Stimulated activated CD4-positive, alpha-beta T cell treated with anti-CD3 and anti-CD28 coated beads, TNF-alpha, amount 100 ng/mL, for 24 hours (primary cell): ENCODE measurements at regions not wholly inside any gene's neighbourhood (a gene's known extent, or its start where the extent isn't known, plus 50 kb on each side); places are given as distances from the start of the nearest gene placed in this dataset.
"Not testable (repeated sequence)": the region's sequence is repeated elsewhere in the genome, so short reads cannot be mapped to it uniquely, and the experiment has no call there.

Experiments used
- DNase-seq, 3 experiments: peaks; one replicate each; pipeline ENCODE4 v3.0.0-alpha.2; 2020; ENCODE audit warnings: low read depth in 3 of 3

DNA sequence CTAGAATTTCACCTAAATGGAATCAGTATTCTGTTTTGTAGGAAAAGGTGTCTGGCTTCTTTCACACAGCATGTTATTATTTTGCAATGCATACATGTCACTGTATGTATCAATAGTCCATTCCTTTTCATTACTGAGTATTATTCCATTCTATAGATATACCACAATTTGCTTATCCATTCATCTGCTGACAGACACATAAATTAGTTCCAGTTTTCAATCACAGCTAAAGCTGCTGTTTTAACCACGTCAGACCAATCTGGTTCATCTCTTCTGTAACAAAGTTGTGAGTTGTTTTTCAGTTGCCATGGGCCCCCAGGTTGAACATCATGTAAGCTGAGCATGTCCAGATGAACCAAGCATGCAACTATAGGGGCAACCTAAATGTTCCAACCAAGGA is 282.1 kb upstream of the MKLN1 start:
- DNase-seq: no peak

DNA sequence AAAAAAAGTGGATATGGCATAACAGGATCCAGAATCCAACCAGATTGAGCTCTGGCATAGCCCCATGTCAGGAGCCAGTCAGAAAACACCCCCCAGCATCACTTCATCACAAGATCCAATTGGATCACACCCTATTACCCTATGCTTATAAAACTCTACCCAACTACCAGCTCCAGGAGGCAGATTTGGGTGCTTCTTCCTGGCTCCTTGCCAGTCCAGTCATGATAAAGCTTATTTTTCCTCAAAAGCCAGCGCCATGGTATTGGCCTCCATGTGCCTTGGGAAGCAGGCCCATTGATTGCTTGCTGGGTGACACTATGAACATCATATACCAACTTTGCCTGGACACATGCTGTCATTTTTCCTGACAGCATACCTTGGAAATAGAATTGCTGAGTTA is 281.4 kb upstream of the MKLN1 start:
- DNase-seq: no peak

DNA sequence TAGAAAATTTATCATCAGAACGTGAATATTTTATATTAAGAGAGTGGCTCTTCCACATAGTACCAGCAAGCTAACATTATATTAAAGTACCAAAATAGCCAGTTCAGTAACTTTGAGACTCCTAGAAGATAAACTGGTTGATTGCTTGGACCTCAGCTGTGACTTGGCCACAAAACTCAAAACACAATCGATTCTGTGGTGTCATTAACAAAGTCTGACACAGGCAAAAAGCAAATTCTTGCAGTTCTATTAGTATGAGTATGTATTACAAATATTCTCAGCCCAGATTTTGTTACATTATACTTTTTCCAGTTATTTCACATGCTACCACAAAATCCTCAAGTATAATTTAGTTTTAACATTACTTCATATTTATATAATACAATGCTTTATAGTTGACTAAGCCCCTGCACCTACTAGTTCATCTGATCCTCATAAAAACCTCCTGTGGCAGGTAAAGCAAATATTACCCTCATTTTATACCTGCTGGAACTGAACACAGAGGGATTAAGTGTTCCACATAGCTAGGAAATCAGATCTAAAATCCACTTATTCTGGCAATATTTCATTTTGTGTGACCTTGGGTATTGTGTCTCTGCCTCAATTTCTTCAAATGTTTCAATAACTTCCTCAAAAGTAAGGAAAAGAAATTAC is 279.9 kb upstream of the MKLN1 start:
- no peak for DNase-seq

- DNase-seq: no peak
These were observed 276.4 kb upstream of the MKLN1 start for GRCh38 chr7:131051304-131051703.

GRCh38 chr7:131052285-131052904 is 275.3 kb upstream of the MKLN1 start:
- no peak for DNase-seq

- DNase-seq: no peak
These were observed 271.7 kb upstream of the MKLN1 start for GRCh38 chr7:131056007-131056406.

DNA sequence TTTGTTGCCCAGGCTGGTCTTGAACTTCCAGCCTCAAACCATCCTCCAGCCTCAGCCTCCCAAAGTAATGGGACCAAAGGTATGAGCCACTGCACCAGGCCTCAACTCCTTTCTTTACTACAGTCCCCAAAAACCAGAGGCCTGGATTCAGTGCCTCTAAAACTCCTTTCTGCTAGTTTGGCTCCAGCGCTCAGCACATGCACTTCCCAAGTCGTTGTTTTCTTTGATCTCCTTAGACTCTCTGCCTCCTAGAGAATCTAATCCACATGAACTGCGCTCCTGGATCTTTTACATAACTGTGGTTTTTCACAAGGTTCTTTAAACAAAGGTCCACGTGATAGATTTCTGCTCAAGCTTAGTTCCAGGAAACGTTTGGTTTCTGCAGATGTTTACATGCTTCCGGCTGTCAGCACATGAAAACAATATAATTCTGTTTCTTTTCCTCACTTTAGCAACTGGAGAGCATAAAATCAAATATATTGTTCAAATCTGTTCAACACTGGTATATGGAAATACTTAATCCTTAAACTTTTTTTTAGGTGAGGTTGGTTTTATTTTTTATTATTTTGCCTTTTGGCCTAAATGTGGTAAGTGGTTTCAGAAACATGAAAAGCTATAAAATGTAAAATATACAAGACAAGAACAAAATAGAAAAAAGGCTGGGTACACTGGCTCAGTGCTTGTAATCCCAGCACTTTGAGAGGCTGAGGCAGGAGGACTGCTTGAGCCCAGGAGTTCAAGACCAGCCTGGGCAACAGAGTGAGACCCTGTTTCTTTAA is 270.5 kb upstream of the MKLN1 start:
- no peak for DNase-seq

- DNase-seq: no peak
These were observed 269.9 kb upstream of the MKLN1 start for GRCh38 chr7:131057794-131058070.

DNA sequence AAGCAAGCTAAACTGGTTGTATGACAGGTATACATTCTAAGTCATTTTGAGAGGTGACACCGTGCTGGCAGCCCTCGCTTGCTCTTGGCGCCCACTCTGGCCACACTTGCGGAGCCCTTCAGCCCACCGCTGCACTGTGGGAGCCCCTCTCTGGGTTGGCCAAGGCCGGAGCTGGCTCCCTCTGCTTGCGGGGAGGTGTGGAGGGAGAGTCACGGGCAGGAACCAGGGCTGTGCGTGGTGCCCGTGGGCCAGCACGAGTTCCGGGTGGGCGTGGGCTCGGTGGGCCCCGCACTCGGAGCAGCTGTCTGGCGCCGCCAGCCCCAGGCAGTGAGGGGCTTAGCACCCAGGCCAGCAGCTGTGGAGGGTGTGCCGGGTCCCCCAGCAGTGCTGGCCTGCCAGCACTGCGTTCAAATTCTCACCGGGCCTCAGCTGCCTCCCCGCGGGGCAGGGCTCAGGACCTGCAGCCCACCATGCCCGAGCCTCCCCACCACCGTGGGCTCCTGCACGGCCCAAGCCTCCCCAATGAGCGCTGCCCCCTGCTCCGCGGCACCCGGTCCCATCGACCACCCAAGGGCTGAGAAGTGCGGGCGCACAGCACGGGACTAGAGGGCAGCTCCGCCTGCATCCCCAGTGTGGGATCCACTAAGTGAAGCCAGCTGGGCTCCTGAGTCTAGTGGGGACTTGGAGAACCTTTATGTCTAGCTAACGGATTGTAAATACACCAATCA is 269.0 kb upstream of the MKLN1 start:
- not testable (repeated sequence) for DNase-seq

GRCh38 chr7:131059401-131059800 is 268.3 kb upstream of the MKLN1 start:
- DNase-seq: not testable (repeated sequence)

DNA sequence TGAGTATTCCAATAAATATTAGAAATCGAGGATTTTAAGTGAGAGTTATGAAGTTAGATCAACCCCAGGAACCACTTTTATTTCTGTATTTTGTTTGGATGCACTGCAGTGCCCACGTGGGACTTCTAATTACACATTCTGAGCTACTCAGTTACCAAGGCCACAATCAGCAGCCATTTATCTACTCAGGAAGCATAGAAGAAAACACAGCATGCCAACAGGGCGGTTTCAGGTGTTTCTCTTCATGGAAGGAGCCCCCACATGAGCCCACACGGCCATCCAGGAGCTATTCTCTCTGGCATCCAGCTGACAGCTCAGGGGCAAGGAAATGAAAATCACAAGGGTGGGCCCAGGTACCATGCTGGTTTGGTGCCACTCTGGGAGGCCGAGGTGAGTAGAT is 266.5 kb upstream of the MKLN1 start:
- DNase-seq: no peak

GRCh38 chr7:131061818-131062217 is 265.9 kb upstream of the MKLN1 start:
- DNase-seq: no peak

GRCh38 chr7:131066635-131067034 is 261.0 kb upstream of the MKLN1 start:
- no peak for DNase-seq

GRCh38 chr7:131067220-131067619 is 260.5 kb upstream of the MKLN1 start:
- no peak for DNase-seq

DNA sequence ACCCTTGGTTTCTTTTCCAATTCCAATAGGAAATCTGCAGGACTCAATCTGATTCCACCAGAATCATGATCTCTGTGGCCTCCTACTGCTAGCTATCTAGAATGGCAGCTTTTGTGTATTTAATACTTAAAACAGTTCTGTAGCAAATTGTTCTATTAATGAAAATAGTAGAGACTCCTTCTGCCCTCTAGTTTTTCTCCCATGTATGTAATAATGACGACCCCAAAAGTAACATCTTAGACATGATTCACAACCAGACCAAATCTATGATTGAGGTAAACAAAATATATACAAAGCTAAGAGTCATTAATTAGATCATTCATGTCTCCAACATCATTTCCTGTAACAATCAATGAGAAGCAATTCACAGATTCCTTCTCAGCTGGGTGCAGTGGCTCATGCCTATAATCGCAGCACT is 259.1 kb upstream of the MKLN1 start:
- DNase-seq: no peak

DNA sequence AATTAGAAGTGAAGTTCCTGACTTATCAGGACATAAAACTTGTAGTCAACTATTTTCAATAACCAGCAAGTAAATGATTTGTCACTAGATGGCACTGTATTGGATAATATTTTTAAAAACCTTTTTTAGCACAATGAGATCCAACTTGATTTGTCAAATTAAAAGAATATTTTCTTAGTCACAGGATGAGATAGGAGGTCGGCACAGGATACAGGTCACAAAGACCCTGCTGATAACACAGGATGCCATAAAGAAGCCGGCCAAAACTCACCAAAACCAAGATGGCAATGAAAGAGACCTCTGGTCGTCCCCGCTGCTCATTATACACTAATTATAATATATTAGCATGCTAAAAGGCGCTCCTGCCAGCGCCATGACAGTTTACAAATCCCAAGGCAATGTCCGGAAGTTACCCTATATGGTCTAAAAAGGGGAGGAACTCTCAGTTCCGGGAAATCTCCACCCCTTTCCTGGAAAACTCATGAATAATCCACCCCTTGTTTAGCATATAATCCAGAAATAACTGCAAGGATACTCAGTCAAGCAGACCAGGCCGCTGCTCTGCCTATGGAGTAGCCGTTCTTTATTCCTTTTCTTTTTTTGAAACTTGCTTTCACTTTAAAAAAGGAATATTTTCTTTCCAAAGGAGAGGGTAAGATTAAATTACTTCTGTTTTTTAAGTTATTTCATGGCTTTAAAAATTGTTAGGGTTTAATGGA is 255.7 kb upstream of the MKLN1 start:
- DNase-seq: no peak

- DNase-seq: no peak
These were observed 255.1 kb upstream of the MKLN1 start for GRCh38 chr7:131072505-131073091.

DNA sequence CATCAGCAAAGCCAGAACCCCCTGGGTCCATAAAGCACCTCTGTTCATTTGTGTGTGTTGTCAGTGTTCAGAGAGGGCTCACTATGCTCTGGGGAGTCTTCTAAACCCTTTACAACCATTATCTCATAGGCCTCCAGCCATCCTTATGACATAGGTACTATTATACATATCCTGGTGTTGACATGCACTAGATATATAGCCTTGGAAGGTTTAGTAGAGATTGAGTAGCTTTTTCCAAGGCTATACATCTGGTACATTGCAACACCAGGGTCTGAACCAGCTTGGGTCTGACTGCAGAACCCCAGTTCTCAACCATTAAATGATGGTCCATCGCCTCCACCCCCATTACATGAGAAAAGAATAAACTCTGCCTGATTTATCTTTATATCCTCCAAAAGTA is 253.6 kb upstream of the MKLN1 start:
- DNase-seq: no peak

DNA sequence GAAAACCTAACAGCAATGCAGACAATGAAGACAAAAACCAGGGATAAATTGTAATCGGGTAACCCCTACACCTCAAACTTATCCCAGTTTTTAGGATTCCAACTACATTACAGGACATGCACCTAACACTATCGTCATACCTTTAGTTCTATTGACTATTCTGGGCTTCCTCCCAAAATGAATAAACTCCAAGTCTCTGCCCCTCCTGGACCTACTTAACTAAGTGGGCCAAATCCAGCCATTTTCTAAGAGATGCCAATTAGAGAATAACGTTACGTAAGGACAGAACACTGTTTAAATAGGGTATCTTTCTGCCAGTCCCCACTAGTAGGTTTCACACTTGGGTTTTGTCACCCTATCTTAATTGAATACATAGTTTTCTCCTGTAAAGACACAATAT is 253.1 kb upstream of the MKLN1 start:
- no peak for DNase-seq

- no peak for DNase-seq
These were observed 252.3 kb upstream of the MKLN1 start for GRCh38 chr7:131075406-131075805.

GRCh38 chr7:131076032-131076431 is 251.6 kb upstream of the MKLN1 start:
- DNase-seq: no peak
